ENCODE measurements at regions not wholly inside any gene's neighbourhood (a gene's known extent, or its start where the extent isn't known, plus 50 kb on each side); places are given as distances from the start of the nearest gene placed in this dataset.
"Not testable (repeated sequence)": the region's sequence is repeated elsewhere in the genome, so short reads cannot be mapped to it uniquely, and the experiment has no call there.

DNA sequence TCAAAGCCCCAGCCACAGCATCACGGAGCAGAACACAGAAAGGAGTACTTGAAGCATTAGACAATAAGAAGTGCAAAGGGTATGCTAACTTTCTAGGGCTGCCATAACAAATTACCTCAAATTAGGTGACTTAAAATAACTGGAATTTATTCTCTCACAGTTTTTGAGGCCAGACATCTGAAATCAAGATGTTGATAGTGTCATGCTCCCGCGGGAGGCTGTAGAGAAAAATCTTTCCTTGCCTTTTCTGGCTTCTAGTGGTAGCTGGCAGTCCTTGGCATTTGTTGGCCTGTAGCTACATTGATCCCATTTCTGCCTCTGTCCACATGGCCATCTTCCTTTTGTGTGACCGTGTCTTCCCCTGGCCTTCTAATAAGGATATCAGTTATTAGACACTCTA, 51.9 kb upstream of the SPDL1 start:
- DNase-seq (ENCODE audit: low read depth): no peak

DNA sequence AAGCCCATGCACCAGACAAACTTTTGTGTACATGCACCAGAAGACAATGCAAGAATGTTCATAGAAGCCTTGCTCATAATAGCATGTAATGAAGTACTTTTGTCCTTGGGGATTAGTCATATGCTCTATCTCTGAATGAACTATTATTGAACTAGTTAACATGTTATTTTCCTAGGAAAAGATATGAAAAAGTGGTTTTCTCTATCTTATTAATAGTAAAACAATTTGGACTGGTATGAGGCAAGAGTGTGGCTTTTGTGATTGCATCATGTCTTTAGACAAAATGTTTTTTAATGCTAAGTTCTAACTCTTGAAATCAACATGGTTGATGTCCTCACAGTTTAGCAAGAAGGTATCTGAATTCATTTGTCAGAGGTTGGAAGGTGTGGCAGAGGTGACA, 55.7 kb upstream of the SPDL1 start:
- peak; percentile 91 for DNase-seq (ENCODE audit: low read depth)

DNA sequence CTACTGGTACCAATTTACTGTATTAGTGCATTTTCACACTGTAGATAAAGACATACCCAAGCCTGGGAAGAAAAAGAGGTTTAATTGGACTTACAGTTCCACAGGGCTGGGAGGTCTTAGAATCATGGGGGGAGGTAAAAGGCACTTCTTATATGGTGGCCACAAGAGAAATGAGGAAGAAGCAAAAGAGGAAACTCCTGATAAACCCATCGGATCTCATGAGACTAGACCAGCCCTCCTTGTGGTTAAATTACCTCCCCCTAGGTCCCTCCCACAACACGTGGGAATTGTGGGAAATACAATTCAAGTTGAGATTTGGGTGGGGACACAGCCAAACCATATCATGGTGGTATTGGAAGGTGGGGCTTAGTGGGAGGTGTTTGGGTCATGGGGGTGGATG, 56.5 kb upstream of the SPDL1 start:
- no peak for DNase-seq (ENCODE audit: low read depth)

DNA sequence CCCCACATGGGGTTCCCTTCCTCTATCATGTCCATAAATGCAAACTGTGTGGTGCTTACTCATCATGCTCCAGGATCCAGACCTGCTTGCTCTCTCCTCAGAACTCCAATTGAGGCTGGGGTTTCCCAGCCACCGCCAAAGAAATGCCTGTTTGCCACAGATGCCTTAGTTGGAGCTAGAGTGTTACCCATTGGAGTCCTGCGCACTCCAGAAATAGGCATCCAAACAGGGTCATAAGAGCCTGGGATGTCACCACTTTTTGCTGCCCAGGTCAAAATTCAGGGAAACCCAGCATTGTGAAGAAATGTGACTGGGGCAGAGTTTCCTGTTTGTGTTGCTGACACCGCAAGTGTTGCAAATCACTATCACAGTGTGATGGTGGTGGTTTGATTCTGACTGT, 60.7 kb upstream of the SPDL1 start:
- no peak for DNase-seq (ENCODE audit: low read depth)

DNA sequence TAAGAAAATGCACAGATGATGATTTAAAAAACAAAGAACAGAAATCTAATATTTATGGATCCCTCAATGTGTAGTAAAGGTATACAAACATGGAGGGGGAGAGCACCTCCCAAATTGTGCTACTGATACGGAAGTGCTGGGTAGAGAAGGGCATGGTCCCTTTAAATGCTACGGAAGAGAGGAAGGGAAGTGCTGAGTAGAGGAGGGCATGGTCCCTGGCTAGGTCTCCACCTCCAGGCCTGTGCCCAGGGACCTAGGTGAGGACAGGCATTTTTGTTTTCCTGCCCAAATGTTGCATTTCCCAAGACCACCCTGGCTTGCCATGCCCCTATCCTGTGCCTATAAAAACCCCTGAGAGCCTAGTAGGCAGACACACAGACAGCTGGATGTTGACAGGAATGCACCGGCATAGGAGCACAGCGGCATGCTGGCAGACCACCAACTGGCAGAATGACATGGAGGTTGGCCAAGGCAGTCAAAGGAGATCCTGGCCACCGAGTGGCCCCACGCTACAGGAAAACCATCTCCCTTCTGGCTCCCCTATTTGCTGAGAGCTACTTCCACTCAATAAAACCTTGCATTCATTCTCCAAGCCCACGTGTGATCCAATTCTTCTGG, 62.1 kb upstream of the SPDL1 start:
- no peak for DNase-seq (ENCODE audit: low read depth)

DNA sequence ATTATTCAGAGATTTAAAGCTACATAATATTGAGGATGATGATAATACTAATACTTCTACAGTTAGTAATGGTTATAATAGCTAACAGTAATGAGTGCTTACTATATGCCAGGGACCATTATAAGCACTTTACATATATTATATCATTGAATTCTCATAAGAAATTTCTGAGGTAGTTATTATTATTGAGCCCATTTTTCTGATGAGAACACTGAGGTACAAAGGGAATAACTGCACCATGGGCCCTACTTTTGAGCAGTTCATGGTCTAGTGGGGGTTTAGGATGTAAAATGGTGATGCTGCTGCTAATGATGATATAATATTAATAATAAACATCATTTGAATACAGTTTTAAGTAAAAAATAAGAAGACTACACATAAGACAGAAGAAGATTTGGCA, 64.2 kb upstream of the SPDL1 start:
- no peak for DNase-seq (ENCODE audit: low read depth)

DNA sequence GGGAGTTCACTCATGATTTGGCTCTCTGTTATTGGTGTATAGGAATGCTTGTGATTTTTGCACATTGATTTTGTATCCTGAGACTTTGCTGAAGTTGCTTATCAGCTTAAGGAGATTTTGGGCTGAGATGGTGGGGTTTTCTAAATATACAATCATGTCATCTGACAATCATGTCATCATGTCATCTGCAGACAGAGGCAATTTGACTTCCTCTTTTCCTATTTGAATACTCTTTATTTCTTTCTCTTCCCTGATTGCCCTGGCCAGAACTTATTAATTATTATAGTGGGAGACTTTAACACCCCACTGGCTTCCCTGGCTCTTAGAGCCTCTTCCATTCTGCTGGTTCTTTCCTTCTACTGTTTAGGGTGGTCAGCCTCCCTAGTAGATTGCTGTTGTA, 64.8 kb upstream of the SPDL1 start:
- not testable (repeated sequence) for DNase-seq (ENCODE audit: low read depth)

DNA sequence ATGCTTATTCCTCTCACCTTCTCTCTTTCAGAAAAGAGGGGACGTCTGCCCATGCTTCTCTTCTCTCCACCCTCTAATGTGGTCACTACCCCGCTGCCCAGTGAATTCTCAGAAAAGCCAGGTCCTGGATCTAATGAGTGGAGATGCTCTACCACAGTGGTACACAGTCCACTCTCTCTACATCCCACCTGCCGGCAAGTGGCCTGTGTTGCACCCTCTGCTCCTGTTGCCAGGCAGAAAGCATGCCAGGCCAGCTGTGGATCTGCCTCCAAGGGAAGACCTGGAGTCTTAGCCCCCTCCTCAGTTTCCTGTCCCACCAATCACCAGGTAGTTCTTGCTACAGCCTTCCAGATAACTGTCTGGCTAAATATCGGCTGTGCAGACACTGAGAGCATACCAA, 71.2 kb upstream of the SPDL1 start:
- DNase-seq (ENCODE audit: low read depth): no peak

DNA sequence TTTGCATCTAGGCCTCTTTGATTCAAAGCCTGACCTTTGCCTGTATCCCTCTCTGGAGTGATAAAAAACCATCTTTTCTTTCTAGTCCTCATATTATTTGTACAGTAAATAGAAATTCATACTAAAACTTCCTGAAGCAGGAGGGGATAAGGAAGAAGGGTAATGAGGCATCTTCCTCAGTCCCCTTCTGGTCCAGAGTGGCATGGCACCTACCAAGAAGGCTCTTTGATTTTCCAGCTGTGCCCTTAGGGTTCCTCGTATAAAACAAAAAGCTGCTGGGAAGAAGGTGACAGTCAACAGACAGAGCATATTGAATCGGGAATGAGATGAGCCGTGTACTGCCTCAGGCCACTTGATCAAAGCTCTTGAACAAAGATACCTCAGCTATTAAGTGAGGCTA, 71.9 kb upstream of the SPDL1 start:
- no peak for DNase-seq (ENCODE audit: low read depth)

DNA sequence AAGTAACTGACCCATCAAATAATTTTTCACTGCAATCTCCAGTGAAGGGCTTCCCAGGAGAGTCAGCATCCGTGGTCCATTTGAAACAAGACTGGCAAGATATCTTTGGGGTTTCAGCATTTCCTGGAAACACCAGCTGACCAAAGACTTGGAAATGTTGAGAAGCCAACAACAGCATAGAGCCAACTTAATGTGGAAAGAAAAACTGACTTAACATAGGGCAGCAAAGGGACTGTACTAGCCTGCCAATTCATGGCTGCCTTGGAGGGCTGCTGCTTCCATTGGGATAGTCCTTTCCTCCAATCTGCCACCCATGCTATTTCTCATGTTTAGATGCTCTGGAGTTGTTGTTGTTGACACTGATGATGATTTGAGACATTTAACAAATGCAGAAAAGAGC, 76.5 kb upstream of the SPDL1 start:
- no peak for DNase-seq (ENCODE audit: low read depth)

DNA sequence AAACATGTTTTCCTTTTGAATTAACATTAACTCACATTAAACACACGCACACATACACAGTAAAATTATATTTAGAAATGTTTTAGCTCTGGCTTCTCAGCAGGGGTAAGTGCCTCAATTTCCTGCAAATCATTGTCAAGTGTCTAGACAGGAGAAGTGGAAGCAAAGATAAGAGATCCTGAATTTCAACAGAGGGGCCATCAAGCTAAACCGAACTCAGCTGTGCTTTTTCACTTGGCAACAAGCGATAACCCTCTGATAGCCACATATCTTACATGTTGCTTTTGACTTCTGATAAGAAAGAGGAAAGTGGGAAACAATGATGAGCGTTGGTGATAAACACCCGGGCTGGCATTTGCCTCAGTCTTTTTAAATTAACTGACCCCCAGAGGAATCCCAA, 79.7 kb upstream of the SPDL1 start:
- peak; percentile 17 for DNase-seq (ENCODE audit: low read depth)

DNA sequence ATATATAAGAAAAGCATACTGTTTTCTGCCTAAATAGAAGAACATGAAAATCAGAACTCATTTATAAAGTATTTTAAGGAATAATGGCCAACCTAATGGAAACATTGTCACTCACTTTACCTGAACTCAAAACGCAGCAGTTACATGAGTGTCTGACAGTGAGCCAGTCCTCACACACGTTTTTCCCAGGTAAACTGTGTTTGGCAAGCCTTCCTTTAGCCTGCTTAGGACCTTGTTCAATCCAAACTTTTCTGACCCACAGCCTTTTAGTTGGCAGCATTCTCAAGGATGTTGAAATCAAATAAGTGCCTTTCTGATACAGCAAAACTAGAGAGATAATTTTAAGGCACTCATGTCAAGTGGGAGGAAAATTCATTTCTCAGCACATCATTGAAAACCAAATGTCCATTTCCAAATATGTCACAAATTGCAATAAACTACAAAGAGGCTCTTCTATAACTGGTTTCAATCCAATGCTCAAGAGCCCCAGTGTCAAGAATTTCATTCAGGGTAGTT, 83.5 kb upstream of the SPDL1 start:
- no peak for DNase-seq (ENCODE audit: low read depth)

DNA sequence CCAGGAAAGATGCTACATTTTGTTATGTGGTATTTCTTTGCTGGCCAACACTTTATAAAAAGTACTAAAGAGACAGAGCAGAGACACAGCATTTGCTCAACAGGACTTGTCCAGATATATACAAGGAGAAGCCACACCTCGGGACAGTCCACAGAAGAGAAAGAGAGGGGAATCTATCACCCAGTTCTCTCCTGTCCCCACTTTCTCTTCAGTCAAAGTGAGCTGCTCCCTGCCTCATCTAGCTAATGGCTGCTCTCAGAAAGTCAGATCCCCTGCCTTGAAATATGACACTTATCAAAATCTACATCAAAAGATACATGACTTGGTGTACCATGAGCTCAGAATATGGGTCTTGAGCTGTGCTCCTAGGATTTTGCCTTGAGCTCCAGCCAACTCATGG, 86.7 kb upstream of the SPDL1 start:
- DNase-seq (ENCODE audit: low read depth): no peak

DNA sequence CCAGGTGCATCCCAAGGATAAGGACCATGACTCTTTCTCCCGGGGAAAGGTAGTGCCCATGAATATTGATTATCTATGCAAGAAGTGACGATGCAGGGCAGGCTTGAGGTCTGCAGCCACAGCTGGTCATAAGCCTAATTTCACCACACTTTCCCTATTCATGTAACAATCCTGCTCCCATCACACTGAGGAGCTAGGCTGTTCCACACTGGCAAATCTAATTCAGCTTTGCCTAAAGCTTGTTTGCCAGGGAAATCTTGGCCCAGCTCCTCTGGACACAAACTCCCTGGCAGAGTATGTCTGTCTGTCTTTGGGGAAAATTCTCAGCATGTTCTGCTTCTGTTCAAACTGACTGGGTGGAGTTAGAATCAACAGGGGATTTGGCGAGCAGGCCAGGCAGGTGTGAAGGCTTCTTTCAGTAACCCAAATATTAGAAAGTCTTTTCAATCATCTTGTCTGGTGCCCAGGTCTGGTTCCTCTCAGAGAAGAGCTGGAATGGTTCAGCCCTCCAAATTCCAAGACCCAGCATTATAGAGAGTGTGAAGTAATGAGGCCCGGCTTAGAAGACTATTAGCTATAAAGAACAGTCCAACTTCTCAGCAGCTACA, 88.5 kb upstream of the SPDL1 start:
- DNase-seq (ENCODE audit: low read depth): no peak

DNA sequence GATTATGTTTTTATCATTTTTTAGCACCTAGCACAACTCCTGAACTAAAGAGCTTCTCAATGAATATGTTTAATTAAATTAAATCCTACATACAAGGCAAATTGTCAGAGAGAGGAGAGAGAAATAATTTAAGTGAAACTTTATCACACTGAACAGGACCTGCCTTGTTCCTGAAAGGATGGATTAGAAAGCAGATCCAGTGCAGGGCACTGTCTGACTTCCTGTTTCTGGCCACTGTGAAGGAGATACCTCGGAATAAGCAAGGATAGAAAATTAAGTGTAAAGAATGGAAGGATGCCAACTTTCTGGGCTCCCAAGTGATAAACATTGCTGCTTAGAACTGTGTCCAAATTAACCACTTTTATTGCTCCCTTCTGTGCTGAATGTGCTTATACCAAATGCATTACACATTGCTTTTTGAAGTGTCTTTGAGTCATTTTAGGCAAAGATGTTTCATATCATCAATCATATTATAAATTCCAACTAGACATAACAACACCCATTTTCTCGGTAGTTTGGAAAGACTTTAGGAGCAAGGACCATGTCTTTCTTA, 89.1 kb upstream of the SPDL1 start:
- DNase-seq (ENCODE audit: low read depth): no peak

DNA sequence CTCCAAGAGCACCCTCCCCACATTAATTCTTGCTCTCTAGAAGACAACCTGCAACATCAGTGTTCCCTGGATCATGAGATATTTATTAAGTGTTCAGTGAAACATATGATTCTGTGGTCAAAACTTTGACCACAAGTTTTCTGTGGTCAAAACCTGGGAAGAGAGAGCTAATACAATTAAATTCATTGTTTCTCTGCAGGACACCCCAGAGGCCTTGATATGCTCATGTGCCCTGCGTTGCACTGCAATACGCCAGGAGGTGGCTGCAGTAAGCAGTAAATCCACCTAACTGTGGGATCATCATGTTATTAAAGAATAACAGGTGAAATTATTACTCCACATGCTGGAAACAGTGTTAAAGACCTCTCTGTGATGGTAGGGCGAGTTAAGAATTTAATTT, 109.3 kb upstream of the SPDL1 start:
- DNase-seq (ENCODE audit: low read depth): peak; percentile 3

DNA sequence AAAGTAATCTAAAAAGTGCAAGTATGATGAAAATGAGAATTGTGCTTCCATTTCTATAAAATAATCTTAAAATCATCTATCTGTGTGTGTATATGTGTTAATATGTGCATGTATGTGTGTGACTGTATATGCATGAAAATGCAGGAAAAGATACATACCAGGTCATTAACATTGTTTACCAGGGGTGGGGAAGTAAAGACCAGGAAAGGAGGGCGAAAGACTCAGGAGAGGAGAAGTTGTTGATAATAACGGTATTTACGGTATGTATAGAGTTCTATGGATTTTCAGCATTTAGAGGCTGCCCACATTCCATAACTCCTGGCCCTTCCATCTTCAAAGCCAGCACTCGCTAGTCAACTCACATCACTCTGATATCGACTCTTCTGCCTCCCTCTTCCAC, 111.0 kb upstream of the SPDL1 start:
- no peak for DNase-seq (ENCODE audit: low read depth)

DNA sequence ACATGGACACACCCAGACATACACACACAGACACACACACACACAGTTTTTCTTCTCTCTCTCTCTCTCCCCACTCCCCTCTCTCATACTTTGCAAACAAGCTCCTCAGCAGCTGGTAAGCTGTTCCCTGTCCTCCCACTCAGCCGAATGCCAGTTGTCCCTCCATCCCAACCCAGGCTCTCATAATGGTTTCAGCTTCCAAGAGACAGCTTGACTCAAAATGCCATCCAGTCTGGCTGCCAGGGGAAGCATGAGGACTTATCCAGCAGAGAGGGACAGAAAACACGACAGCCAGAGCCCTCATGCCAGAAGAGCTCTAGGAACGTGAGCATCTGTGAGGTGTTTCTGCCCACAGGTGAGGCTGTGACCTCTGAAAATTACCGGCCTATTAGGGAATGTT, 112.6 kb upstream of the SPDL1 start:
- no peak for DNase-seq (ENCODE audit: low read depth)

DNA sequence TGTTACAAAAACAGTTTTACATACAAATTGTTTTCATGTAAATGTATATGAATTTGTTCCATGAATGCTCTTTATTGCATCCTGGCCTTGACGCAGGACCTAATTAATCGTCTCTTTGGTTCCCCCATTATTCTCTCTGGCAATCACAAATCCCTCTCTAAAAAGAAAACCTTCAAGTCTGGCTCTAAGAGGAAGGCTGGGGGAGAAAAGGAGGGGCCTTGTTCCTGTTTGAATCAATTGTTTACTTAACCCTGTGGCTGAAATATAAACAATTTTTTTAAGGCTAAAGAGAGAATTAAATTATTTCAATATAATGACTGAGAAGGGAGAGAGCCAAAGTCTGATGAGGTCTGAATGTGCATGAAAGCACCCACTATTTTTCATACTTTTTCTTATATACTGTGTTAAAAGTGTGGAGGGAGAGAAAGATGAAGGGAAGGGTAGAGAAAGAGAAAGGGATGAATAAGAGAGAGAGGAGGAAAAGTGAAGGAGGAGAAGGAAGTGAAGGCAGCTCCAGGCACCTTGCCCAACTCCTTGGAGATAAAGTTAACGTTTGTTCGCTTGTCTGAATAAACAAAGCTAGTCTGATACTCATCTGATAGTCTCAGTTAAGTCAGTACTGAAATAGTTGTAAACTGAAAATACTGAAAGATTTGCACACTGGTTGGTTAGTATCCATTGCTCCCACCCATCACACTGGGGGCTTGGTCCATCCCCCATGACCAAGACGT, 116.4 kb upstream of the SPDL1 start:
- no peak for DNase-seq (ENCODE audit: low read depth)

DNA sequence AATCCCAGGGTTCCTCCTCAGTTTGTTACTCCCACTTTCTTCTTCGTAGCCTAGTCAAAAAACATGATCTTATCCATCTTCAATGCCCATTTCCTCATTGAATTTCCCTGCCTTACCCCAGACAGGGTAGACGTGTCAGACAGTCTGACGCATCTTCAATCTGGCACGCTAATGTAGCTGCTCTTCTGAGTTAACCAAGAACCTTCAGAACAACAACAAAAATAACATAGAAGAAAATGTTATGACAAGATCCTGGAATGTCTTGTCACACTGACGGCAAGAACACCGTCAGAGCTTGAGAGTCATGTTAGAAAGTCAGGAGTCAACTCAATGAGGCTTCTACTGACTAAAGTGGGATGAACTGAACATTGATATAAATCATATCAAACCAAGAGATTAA, 122.7 kb upstream of the SPDL1 start:
- DNase-seq (ENCODE audit: low read depth): no peak

DNA sequence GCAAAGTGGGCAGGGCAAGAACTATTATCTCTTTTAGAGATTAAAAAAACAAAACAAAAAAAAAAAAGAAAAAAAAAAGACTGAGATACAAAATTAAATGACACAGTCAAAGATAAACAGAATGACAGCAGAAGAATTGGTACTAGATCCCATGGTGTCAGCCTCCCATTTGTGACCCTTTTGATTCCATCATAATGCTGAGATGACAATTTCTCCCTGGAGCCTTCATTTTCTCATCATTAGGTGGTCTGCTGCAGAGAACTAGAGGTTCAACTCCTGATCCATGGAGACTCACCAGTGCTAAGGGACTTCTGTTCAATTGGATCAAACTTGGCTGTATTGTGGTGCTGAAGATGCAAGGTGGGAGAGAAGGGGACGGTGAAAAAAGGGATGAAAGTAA, 123.5 kb upstream of the SPDL1 start:
- DNase-seq (ENCODE audit: low read depth): no peak

DNA sequence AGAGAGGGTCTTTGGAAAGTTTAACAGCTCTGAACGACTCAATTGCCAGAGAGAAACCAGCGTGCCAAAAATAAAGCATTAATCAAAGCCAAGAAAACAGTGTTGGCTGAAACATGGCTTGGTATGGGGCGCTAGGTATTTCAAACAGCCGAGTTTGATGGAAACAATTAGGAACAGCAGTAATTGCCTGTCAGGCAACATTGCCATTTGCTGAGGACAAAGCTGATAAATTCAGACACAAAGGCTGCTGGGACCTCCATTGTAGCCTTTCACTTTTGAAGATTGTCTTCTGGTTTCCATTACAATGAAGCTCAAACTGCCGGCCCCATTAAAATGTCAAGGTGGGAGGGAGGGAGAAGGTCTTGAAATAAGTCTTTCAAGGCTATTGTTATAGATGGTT, 125.4 kb upstream of the SPDL1 start:
- DNase-seq (ENCODE audit: low read depth): no peak

DNA sequence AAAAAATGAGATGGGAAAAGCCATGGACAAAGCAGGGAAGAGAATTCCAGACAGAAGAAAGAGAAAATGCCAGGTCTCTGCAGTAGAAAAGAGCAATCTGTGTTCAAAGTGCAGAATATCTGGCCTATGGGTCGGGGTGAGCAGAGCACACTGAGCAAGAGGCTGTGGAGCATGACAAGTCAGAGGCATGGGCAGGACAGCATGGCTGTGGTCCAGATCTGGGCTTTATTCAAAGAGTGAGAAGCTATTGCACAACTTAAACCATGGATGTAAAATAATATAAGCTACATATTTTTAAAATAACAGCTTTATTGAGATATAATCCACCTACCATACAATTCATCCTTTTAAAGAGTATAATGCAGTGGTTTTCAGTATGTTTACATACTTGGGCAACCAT, 133.1 kb upstream of the SPDL1 start:
- peak; percentile 56 for DNase-seq (ENCODE audit: low read depth)

Measured in amniotic epithelial cell (primary cell).